Suprapubic skin (tissue), 4 donors: ENCODE measurements at regions not wholly inside any gene's neighbourhood (a gene's known extent, or its start where the extent isn't known, plus 50 kb on each side); places are given as distances from the start of the nearest gene placed in this dataset.

Experiments used
- DNase-seq, 2 donors: peaks; one replicate each; pipeline ENCODE4 v3.0.0-alpha.2; 2019; ENCODE audit warnings: low spot score in 2 of 2
- H3K27ac ChIP-seq: fragments of 200-600 bp; sonication (generic); one replicate; pipeline ENCODE4 v1.5.1; 2019
- H3K27me3 ChIP-seq: fragments of 200-600 bp; sonication (generic); one replicate; pipeline ENCODE4 v1.5.1; 2019
- H3K36me3 ChIP-seq: fragments of 200-600 bp; sonication (generic); one replicate; pipeline ENCODE4 v1.5.1; 2019
- H3K4me1 ChIP-seq: fragments of 200-600 bp; sonication (generic); one replicate; pipeline ENCODE4 v1.5.1; 2019
- H3K4me3 ChIP-seq: fragments of 200-600 bp; sonication (generic); one replicate; pipeline ENCODE4 v1.5.1; 2019; ENCODE audit warnings: mild to moderate bottlenecking
- H3K9me3 ChIP-seq: fragments of 200-600 bp; sonication (generic); one replicate; pipeline ENCODE4 v1.5.1; 2019
- CTCF ChIP-seq, 2 donors: fragments of 200-600 bp in 1 of 2; fragments of 450-650 bp in 1 of 2; sonication (generic) in 1 of 2; IDR thresholded peaks; one replicate each; pipeline ENCODE4 v1.5.1; 2016 to 2019; ENCODE audit warnings: antibody characterized with exemption in 2 of 2, mild to moderate bottlenecking in 1 of 2, moderate library complexity in 1 of 2
- EP300 ChIP-seq: sonication (generic); formaldehyde crosslinking; IDR thresholded peaks from one replicate; pipeline ENCODE4 v1.6.1; 2017; ENCODE audit warnings: antibody characterized with exemption
- POLR2A ChIP-seq, 2 donors: fragments of 450-650 bp; IDR thresholded peaks; one replicate each; pipeline ENCODE4 v1.6.1; 2017; ENCODE audit warnings: antibody characterized with exemption in 2 of 2, mild to moderate bottlenecking in 2 of 2, moderate library complexity in 2 of 2
- POLR2AphosphoS5 ChIP-seq, 3 donors: sonication (generic); formaldehyde crosslinking; IDR thresholded peaks; one replicate each; pipeline ENCODE4 v1.6.1; 2017; ENCODE audit warnings: antibody characterized with exemption in 3 of 3
- WGBS: methylation state at CpG from one replicate; pipeline ENCODE4 v1.1.5; 2018; 5-methylcytosine and 5-hydroxymethylcytosine counted together

DNA sequence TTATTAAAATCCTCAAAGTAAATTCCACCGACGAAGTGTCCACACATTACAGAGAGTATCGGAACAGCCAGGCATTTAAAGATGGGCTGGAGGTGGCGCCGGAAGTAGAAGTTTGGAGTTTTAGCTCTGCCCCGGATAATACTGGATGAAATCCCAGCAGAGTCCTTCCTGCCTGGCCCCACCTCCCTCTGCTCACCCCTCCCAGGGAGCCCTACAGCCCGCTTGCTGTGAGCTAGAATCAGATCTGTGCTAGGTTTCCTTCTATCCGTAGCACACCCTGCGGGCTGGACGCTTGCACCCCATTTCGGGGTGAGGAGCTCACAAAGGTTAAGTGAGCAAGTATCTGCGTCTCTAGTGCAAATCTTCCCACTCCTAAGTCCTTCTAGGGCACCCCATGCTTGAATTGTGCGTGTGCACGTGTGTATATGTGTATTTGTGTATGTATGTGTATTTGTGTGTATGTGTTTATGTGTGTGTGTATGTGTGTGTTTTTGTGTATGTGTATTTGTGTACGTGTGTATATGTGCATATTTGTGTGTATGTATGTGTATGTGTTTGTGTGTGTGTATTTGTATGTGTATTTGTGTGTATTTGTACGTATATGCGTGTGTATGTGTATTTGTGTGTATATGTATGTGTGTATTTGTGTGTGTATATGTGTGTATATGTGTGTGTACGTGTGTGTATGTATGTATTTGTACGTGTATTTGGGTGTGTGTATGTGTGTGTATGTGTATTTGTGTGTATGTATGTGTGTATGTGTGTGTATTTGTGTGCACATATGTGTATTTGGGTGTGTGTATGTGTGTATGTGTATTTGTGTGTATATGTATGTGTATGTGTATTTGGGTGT, 61.4 kb downstream of the HAPSTR1 start:
- Histone ChIP-seq H3K27ac (no peak overlapping the region), H3K9me3 (no peaks in the 10 kb centered on the region), H3K27me3 (peaks cover 14% of the 10 kb centered on the region), H3K36me3 (no peaks in the 10 kb centered on the region), H3K4me3 (no peak overlapping the region), H3K4me1 (no peaks in the 10 kb centered on the region)
- 88% methylated on average over 19 of the region's 19 CpGs for WGBS
- DNase-seq, result no peak
- no peak for TF ChIP-seq POLR2A (IDR thresholded peaks at IDR 0.05)
- no peak for TF ChIP-seq CTCF (IDR thresholded peaks at IDR 0.05)
- TF ChIP-seq POLR2AphosphoS5 (IDR thresholded peaks at IDR 0.05), result no peak
- no peak for TF ChIP-seq EP300

DNA sequence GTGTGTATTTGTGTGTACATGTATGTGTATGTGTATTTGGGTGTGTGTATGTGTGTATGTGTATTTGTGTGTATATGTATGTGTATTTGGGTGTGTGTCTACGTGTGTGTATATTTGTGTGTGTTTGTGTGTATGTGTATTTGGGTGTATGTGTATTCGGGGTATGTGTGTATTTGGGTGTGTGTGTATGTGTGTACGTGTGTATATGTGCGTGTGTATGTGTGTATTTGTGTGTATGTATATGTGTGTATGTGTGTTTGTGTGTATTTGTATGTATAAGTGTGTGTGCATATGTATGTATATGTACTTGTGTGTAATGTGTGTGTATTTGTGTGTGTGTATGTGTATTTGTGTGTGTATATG, 62.0 kb downstream of the HAPSTR1 start:
- H3K4me3 ChIP-seq, result no peak overlapping the region
- peaks cover 14% of the 10 kb centered on the region for H3K27me3 ChIP-seq
- H3K9me3 ChIP-seq, result no peaks in the 10 kb centered on the region
- no peak overlapping the region for H3K27ac ChIP-seq
- 68% methylated on average over 4 of the region's 4 CpGs for WGBS
- H3K36me3 ChIP-seq, result no peaks in the 10 kb centered on the region
- DNase-seq, result no peak
- no peak for TF ChIP-seq POLR2A (IDR thresholded peaks at IDR 0.05)
- no peak for TF ChIP-seq CTCF (IDR thresholded peaks at IDR 0.05)
- TF ChIP-seq EP300, result no peak
- TF ChIP-seq POLR2AphosphoS5 (IDR thresholded peaks at IDR 0.05), result no peak
- H3K4me1 ChIP-seq, result no peaks in the 10 kb centered on the region

DNA sequence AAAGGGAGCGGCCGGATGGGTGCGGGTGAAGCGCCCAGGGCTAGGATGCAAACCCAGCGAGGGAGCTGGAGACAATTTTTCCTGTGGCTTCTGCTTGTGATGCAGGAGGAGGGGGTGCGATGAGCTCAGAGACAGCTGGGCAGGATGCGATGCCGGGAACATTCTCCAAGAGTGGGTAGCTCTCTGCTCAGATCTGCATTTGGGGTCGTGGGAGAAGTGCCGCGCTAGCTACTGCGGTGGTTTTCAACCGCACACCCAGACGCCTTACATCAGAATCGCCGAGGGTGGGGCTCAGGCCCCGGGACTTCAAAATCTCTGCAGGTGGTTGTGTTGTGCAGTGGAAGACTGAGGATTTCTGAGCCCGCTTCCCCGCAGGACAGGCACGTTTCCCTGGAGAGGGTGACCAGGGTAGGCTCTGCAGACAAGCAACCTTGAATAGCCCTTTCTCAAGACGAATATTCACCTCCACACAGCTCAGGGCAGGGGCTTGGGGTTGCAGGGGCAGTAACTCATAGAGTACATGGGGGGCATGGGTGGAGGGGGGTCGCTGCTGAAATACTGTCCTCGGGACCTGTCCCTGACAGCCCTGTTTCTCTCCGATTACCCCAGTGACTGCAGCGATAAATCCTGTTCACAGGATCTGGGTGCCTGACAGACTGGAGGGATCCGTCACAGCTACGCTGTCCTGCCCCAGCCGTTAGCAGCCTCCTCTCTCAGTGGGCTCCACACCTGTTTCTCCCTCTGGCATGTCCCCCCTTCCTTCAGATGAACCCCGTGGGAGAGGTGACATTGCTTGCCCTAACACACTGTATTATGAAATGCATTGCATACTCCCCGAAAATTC, 63.3 kb downstream of the HAPSTR1 start:
- no peak for TF ChIP-seq CTCF (IDR thresholded peaks at IDR 0.05)
- no peak for TF ChIP-seq EP300
- no peak for TF ChIP-seq POLR2AphosphoS5 (IDR thresholded peaks at IDR 0.05)
- TF ChIP-seq POLR2A (IDR thresholded peaks at IDR 0.05), result no peak
- no peak overlapping the region for H3K4me3 ChIP-seq
- no peaks in the 10 kb centered on the region for H3K36me3 ChIP-seq
- DNase-seq, result no peak
- H3K27me3 ChIP-seq, result peaks cover 14% of the 10 kb centered on the region
- no peaks in the 10 kb centered on the region for H3K4me1 ChIP-seq
- WGBS, result 34% methylated on average over 20 of the region's 30 CpGs
- no peak overlapping the region for H3K27ac ChIP-seq
- H3K9me3 ChIP-seq, result no peaks in the 10 kb centered on the region

GRCh38 chr16:9155871-9156270, 64.4 kb downstream of the HAPSTR1 start:
- H3K9me3 ChIP-seq, result no peaks in the 10 kb centered on the region
- no peak overlapping the region for H3K27ac ChIP-seq
- TF ChIP-seq EP300 (no peak), POLR2AphosphoS5 (IDR thresholded peaks at IDR 0.05) (no peak), POLR2A (IDR thresholded peaks at IDR 0.05) (no peak)
- H3K4me3 ChIP-seq, result no peak overlapping the region
- WGBS, result 71% methylated on average over 5 of the region's 5 CpGs
- peaks cover 4% of the 10 kb centered on the region for H3K4me1 ChIP-seq
- no peaks in the 10 kb centered on the region for H3K36me3 ChIP-seq
- DNase-seq, result no peak
- peaks cover 14% of the 10 kb centered on the region for H3K27me3 ChIP-seq

DNA sequence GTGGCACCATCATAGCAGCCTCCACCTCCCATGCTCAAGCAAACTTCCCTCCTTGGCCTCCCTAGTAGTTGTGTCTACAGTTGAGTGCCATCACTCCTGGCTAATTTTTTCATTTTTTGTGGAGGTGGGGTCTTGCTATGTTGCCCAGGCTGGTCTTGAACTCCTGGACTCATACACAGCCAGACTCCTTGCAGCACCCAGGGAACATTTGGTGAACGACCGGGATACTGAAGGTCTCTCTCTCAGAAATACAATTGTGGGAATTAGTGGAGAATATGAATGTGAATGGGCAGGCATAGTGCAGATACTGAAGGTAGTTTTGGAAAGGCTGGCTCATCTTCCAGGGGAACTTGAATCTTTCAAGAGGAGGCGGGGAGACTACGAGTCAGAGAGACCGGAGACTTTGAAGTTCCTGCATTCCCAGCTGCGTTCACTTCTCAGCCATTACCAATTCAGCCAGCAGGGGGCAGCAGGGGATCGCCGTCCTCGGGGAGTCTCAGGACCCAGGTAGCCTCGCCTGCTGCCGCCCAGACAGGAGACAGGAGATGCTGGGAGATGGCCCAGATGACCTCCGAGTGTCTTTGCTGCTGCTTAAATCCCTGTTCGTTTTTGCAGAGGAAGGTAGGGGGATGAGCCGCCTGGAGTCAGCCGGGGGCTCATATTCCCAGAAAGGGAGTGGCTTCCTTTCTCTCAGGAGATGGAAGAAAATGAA, 68.6 kb downstream of the HAPSTR1 start:
- peaks cover 4% of the 10 kb centered on the region for H3K4me1 ChIP-seq
- no peaks in the 10 kb centered on the region for H3K36me3 ChIP-seq
- DNase-seq, result no peak
- H3K27ac ChIP-seq, result no peak overlapping the region
- 13% methylated on average over 15 of the region's 15 CpGs for WGBS
- no peak overlapping the region for H3K4me3 ChIP-seq
- H3K9me3 ChIP-seq, result no peaks in the 10 kb centered on the region
- peaks cover 2% of the 10 kb centered on the region for H3K27me3 ChIP-seq
- TF ChIP-seq EP300 (no peak), CTCF (IDR thresholded peaks at IDR 0.05) (peak in 1 of 2 donors; percentile 71)
